GM13976 (cell line): ENCODE measurements at regions not wholly inside any gene's neighbourhood (a gene's known extent, or its start where the extent isn't known, plus 50 kb on each side); places are given as distances from the start of the nearest gene placed in this dataset.
"Not testable (repeated sequence)": the region's sequence is repeated elsewhere in the genome, so short reads cannot be mapped to it uniquely, and the experiment has no call there.

Experiments
- DNase-seq: peaks from one replicate; pipeline ENCODE4 v3.0.0; 2012; ENCODE audit warnings: low spot score
- CTCF ChIP-seq: IDR thresholded peaks from 2 replicates; pipeline ENCODE4 v1.5.1; 2012; ENCODE audit warnings: borderline replicate concordance, mild to moderate bottlenecking; ENCODE audit not compliant: insufficient read depth; ENCODE audit errors: extremely low read depth, missing control alignments, control extremely low read depth
- in situ Hi-C: fragments of 300-500 bp; cut with MboI; formaldehyde crosslinking; loops from one replicate; pipeline ENCODE4 v1.12.0; 2022; ENCODE audit warnings: low sequenced_read_pairs, mixed read lengths, inconsistent platforms; ENCODE audit not compliant: unreplicated experiment

DNA sequence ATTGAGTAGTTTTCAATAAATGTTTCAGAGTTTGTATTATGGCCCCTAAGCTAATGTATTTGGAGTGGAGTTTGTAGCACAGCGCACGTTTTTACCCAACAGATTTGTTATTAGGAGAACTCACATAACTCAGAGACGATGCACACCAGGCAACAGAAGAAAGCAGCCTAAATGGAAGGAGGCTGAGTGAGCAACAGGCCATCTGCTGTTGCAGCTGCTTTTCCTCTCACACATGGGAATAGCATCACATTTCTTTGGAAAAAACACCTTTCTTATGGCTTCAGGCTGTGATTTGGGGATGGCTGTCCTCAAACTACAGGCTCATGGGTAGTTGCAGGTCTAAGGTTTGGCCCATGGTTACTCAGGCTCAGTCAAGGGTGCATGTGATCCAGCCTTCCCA, 469.3 kb upstream of the MCTP2 start:
- TF ChIP-seq CTCF = no peak
- DNase-seq = no peak
- in situ Hi-C loops = no loop called here

DNA sequence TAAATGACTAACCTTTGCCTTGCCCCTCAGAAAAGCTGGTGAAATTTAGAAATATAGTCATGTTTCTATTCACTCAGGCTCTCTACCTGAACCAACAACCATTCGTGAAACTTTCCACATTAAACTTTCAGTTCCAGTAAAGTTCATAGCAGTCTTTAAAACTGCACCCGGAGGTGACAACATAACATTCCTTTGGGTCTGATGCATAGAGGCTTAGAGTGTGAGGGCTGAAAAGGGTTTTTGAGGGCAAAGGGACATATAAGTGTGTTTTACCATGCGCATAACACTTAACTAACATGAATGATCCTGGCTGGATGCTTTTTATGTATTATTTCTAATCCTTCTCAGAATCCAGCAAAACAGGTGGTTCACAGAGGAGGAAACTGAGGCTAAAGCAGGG, 471.7 kb upstream of the MCTP2 start:
- in situ Hi-C loops = no loop called here
- DNase-seq = no peak
- no peak for TF ChIP-seq CTCF

DNA sequence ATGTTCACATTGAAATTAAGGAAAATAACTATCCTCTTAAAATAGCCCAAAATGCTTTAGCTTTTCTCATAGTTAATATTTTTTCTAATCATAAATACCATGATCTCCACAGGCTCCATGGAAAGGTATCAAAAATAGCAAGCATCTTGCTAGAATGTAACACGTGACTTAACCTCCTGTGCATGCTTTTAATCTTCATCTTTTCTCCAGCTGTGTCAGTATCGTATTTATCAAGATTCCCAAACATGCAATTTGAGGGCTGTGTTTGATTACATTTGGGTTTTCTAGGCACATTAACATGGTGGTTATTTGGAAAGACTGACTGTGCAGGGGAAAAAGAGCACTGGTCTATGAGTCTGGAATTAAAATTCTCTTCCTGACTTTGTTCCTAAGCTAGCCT, 472.5 kb upstream of the MCTP2 start:
- in situ Hi-C loops = no loop called here

GRCh38 chr15:93748710-93749109, 482.7 kb upstream of the MCTP2 start:
- no peak for TF ChIP-seq CTCF
- no peak for DNase-seq
- in situ Hi-C loops = no loop called here

More for the DNA sequence above, 472.5 kb upstream of the MCTP2 start:
- no peak for DNase-seq
- no peak for TF ChIP-seq CTCF

DNA sequence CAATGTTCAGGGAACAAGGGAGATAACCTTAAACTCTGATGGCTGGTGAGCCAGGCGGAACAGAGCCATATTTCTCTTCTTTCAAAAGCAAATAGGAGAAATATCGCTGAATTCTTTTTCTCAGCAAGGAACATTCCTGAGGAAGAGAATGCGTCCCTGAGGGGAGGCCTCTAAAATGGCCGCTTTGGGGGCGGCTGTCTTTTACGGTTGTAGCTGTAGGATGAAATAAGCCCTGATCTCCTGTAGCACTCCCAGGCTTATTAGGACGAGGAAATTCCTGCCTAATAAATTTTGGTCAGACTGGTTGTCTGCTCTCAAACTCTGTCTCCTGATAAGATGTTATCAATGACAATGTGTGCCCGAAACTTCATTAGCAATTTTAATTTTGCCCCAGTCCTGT, 496.4 kb upstream of the MCTP2 start:
- in situ Hi-C loops = not testable (repeated sequence)

DNA sequence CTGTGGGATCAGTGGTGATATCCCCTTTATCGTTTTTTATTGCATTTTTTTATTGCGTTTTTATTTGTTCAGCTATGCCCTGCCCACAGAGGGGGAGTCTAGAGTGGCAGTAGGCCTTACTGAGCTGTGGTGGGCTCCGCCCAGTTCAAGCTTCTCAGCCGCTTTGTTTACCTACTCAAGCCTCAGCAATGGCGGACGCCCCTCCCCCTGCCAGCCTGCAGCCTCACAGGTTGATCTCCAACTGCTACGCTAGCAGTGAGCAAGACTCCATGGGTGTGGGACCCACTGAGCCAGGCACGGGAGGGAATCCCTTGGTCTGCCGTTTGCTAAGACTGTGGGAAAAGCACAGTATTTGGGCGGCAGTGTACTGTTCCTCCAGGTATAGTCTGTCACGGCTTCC, 500.6 kb upstream of the MCTP2 start:
- DNase-seq = no peak
- TF ChIP-seq CTCF = no peak
- in situ Hi-C loops = no loop called here

More for the DNA sequence above, 496.4 kb upstream of the MCTP2 start:
- DNase-seq = not testable (repeated sequence)

DNA sequence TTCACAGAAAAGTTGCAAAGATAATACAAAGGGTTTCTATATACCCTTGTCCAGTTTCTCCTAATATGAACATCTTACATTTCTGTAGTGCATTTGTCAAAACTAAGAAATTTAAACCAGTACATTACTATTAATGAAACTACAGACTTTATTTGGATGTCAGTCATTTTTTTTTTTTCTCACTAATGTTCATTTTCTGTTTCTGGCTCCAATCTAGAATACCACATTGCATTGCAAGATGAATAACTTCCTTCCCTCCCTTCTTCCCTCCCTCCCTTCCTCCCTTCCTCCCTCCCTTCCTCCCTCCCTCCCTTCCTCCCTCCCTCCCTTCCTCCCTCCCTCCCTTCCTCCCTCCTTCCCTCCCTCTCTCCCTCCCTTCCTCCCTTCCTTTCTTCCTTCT, 509.2 kb upstream of the MCTP2 start:
- in situ Hi-C loops = no loop called here
- DNase-seq = no peak
- TF ChIP-seq CTCF = no peak

DNA sequence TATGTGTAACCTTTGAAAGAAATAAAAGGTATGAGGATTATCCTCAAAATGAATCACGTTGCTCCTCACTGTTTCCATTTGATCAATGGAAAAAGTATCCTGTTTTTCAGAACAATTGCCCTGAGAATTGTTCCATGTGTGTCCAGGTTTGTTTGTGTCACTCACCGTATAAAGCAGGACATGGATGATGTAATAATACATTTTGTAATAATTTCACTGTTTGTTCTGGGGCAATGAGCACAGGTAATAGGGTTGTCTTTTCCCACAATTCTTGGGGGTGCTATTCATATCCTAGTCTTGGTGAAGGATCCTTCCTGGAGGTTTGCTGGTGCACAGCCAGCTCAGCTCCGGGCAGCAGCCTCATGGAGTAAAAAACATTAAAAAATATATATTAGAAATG, 510.8 kb upstream of the MCTP2 start:
- no peak for DNase-seq
- TF ChIP-seq CTCF = no peak
- in situ Hi-C loops = no loop called here
